CD14-positive monocyte (primary cell): ENCODE measurements at regions not wholly inside any gene's neighbourhood (a gene's known extent, or its start where the extent isn't known, plus 50 kb on each side); places are given as distances from the start of the nearest gene placed in this dataset.

Source experiments
- DNase-seq, 3 donors: peaks; one replicate each; pipeline ENCODE4 v3.0.0-alpha.2; 2011 to 2022
- H2AFZ ChIP-seq: 2 replicates; pipeline ENCODE4 v1.6.0; 2012; ENCODE audit warnings: mild to moderate bottlenecking, low read depth, low read length, inconsistent platforms; ENCODE audit not compliant: insufficient read depth, poor library complexity, severe bottlenecking
- H3K27ac ChIP-seq, 2 donors: 1 replicate in 1 of 2; 2 replicates in 1 of 2; pipeline ENCODE4 v1.5.1; 2012 to 2013; ENCODE audit warnings: low read length in 2 of 2, control low read depth in 1 of 2, inconsistent platforms in 1 of 2, low read depth in 1 of 2, mild to moderate bottlenecking in 1 of 2
- H3K27me3 ChIP-seq, 2 donors: one replicate each; pipeline versions ENCODE4 v1.6.0 to v1.6.1; 2011 to 2013; ENCODE audit warnings: low read length in 2 of 2; ENCODE audit not compliant: control insufficient read depth in 2 of 2, insufficient read depth in 2 of 2
- H3K36me3 ChIP-seq, 2 donors: replicated peaks in 1 of 2; 1 replicate in 1 of 2; 2 replicates in 1 of 2; pipeline versions ENCODE4 v1.5.1 to v1.6.1; 2012 to 2013; ENCODE audit warnings: low read length in 2 of 2, control low read depth in 1 of 2, inconsistent platforms in 1 of 2, mild to moderate bottlenecking in 1 of 2; ENCODE audit not compliant: insufficient read depth in 2 of 2, control insufficient read depth in 1 of 2
- H3K4me1 ChIP-seq, 2 donors: 1 replicate in 1 of 2; 2 replicates in 1 of 2; pipeline versions ENCODE4 v1.5.1 to v1.6.1; 2012 to 2013; ENCODE audit warnings: low read length in 2 of 2, control low read depth in 1 of 2, inconsistent platforms in 1 of 2, mild to moderate bottlenecking in 1 of 2, moderate library complexity in 1 of 2; ENCODE audit not compliant: insufficient read depth in 2 of 2, control insufficient read depth in 1 of 2
- H3K4me2 ChIP-seq: replicated peaks from 2 replicates; pipeline ENCODE3; 2012; ENCODE audit warnings: low read length, moderate library complexity, mild to moderate bottlenecking; ENCODE audit not compliant: poor library complexity, severe bottlenecking; ENCODE audit errors: extremely low read depth
- H3K4me3 ChIP-seq, 3 experiments: fragments of 200-600 bp in 1 of 3; sonication (generic) in 1 of 3; replicated peaks in 1 of 3; 1 replicate in 2 of 3; 2 replicates in 1 of 3; pipeline ENCODE4 v1.5.1; 2011 to 2013; ENCODE audit warnings: low read length in 3 of 3, mild to moderate bottlenecking in 3 of 3, control low read depth in 2 of 3, low read depth in 2 of 3, inconsistent platforms in 1 of 3, moderate library complexity in 1 of 3
- H3K79me2 ChIP-seq: 2 replicates; pipeline ENCODE4 v1.6.0; 2012; ENCODE audit warnings: mild to moderate bottlenecking, control low read depth, inconsistent platforms, low read length, moderate library complexity; ENCODE audit not compliant: insufficient read depth
- H3K9ac ChIP-seq: 2 replicates; pipeline ENCODE4 v1.6.0; 2017; ENCODE audit warnings: low read length, mild to moderate bottlenecking; ENCODE audit not compliant: insufficient read depth, poor library complexity, severe bottlenecking
- H3K9me3 ChIP-seq, 2 donors: replicated peaks in 1 of 2; 1 replicate in 1 of 2; 2 replicates in 1 of 2; pipeline versions ENCODE4 v1.5.1 to v1.6.1; 2012 to 2013; ENCODE audit warnings: low read length in 2 of 2, control low read depth in 1 of 2; ENCODE audit not compliant: control insufficient read depth in 1 of 2, insufficient read depth in 1 of 2
- H4K20me1 ChIP-seq: 2 replicates; pipeline ENCODE4 v1.6.0; 2012; ENCODE audit warnings: mild to moderate bottlenecking, low read length, control low read depth, moderate library complexity; ENCODE audit not compliant: insufficient read depth
- H3K27ac Mint-ChIP-seq, 7 donors: one replicate each; pipeline ENCODE4 v1.8.0; 2020; ENCODE audit warnings: mild to moderate bottlenecking in 7 of 7, mixed read lengths in 7 of 7, moderate library complexity in 6 of 7, inconsistent platforms in 2 of 7
- H3K27me3 Mint-ChIP-seq, 3 donors: one replicate each; pipeline ENCODE4 v1.8.0; 2021 to 2022; ENCODE audit warnings: low read depth in 3 of 3, mild to moderate bottlenecking in 3 of 3, mixed read lengths in 3 of 3, moderate library complexity in 3 of 3, inconsistent platforms in 1 of 3
- H3K36me3 Mint-ChIP-seq, 2 donors: one replicate each; pipeline ENCODE4 v1.8.0; 2020; ENCODE audit warnings: mixed read lengths in 2 of 2, inconsistent platforms in 1 of 2, mild to moderate bottlenecking in 1 of 2
- H3K4me1 Mint-ChIP-seq: one replicate; pipeline ENCODE4 v1.8.0; 2020; ENCODE audit warnings: mild to moderate bottlenecking, mixed read lengths
- H3K4me3 Mint-ChIP-seq, 2 donors: one replicate each; pipeline ENCODE4 v1.8.0; 2020; ENCODE audit warnings: mild to moderate bottlenecking in 2 of 2, mixed read lengths in 2 of 2, moderate library complexity in 1 of 2
- H3K9me3 Mint-ChIP-seq, 7 donors: one replicate each; pipeline ENCODE4 v1.8.0; 2020 to 2022; ENCODE audit warnings: mixed read lengths in 7 of 7, mild to moderate bottlenecking in 6 of 7, moderate library complexity in 6 of 7, inconsistent platforms in 2 of 7
- WGBS: methylation state at CpG from one replicate; pipeline ENCODE4 v1.1.5; 2013; ENCODE audit warnings: missing lambda C conversion rate; ENCODE audit not compliant: insufficient coverage; 5-methylcytosine and 5-hydroxymethylcytosine counted together
- intact Hi-C, 2 donors: fragments of 100-400 bp; cut with micrococcal nuclease; formaldehyde crosslinking; loops; one replicate each; pipeline versions ENCODE4 v1.15.0 to v1.15.1; 2023
- TF ChIP-seq, protein P1 (sequence below): fragments of 200-600 bp; IDR thresholded peaks from one replicate; pipeline ENCODE4 v1.8.0; 2022; ENCODE audit warnings: antibody characterized with exemption, mild to moderate bottlenecking

DNA sequence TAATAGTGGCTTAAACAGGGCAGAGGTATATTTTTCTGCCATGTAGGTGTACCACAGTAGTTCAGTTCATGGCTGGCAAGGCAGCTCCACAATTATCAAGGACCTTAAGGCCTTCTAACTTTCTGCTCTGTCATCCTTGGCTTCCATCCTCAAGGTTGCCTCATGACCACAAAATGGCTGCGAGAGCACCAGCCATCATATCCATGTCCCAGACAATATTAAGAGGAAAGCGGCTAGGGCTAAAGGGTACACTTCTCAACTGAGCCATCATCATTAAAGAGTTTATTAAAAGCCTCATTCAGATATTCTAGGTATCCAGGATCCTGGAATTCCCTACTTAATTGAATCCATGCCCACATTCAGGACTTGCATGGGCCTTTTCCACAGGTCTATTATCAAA lies 62.7 kb upstream of the MRI1 start:
- no peaks in the 10 kb centered on the region for H3K79me2 ChIP-seq

DNA sequence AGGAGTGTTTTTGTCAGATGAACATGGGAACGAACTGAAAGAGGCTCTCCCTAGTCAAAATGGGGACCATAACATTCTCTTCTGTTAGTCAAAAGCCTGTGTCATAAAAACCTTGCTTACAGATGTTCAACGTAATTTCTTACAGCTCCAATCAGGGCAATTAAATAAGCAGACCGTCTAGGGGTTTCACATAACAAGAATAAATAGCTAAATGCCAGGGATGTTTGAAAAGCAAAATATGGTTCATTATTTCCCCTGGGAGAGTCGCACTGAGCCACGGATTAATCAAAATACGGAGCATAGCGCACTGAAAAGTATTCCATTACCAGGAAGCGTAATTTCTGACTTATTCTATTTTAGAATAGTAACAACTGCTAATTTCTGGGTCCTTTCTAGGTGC lies 63.7 kb upstream of the MRI1 start:
- no peaks in the 10 kb centered on the region for H3K36me3 ChIP-seq
- intact Hi-C loops: no loop called here
- Mint-ChIP-seq H3K36me3 (peaks cover 0 to 2% of the 10 kb centered on the region in 2 donors), H3K4me3 (no peak overlapping the region), H3K9me3 (peaks cover 5 to 21% (median 13%) of the 10 kb centered on the region in 7 donors), H3K27ac (no peak overlapping the region), H3K27me3 (peaks cover 9 to 22% (median 22%) of the 10 kb centered on the region in 3 donors), H3K4me1 (no peaks in the 10 kb centered on the region)
- TF ChIP-seq, protein P1, sequence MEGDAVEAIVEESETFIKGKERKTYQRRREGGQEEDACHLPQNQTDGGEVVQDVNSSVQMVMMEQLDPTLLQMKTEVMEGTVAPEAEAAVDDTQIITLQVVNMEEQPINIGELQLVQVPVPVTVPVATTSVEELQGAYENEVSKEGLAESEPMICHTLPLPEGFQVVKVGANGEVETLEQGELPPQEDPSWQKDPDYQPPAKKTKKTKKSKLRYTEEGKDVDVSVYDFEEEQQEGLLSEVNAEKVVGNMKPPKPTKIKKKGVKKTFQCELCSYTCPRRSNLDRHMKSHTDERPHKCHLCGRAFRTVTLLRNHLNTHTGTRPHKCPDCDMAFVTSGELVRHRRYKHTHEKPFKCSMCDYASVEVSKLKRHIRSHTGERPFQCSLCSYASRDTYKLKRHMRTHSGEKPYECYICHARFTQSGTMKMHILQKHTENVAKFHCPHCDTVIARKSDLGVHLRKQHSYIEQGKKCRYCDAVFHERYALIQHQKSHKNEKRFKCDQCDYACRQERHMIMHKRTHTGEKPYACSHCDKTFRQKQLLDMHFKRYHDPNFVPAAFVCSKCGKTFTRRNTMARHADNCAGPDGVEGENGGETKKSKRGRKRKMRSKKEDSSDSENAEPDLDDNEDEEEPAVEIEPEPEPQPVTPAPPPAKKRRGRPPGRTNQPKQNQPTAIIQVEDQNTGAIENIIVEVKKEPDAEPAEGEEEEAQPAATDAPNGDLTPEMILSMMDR: no peak
- no peak for DNase-seq
- peaks cover 9 to 11% of the 10 kb centered on the region in 2 donors for H3K9me3 ChIP-seq
- H3K4me3 ChIP-seq: no peak overlapping the region
- H3K27ac ChIP-seq: no peak overlapping the region
- no peak overlapping the region for H3K4me2 ChIP-seq
- peaks cover 2 to 7% of the 10 kb centered on the region in 2 donors for H3K27me3 ChIP-seq
- H3K9ac ChIP-seq: no peak overlapping the region
- H3K79me2 ChIP-seq: no peaks in the 10 kb centered on the region
- H3K4me1 ChIP-seq: no peaks in the 10 kb centered on the region
- no CpG with 5 or more reads among the region's 8 CpGs for WGBS
- no peaks in the 10 kb centered on the region for H4K20me1 ChIP-seq
- H2AFZ ChIP-seq: no peak overlapping the region

More for the DNA sequence above, 62.7 kb upstream of the MRI1 start:
- DNase-seq: no peak
- peaks cover 14 to 15% of the 10 kb centered on the region in 2 donors for H3K9me3 ChIP-seq
- Mint-ChIP-seq H3K27me3 (peaks cover 9 to 22% (median 20%) of the 10 kb centered on the region in 3 donors), H3K4me3 (no peak overlapping the region), H3K4me1 (no peaks in the 10 kb centered on the region), H3K9me3 (peaks cover 5 to 27% (median 17%) of the 10 kb centered on the region in 7 donors), H3K27ac (no peak overlapping the region), H3K36me3 (peaks cover 0 to 2% of the 10 kb centered on the region in 2 donors)
- H3K9ac ChIP-seq: no peak overlapping the region
- TF ChIP-seq, protein P1: no peak
- WGBS: 100% methylated on average over 1 of the region's 2 CpGs
- H3K36me3 ChIP-seq: no peaks in the 10 kb centered on the region
- no peak overlapping the region for H2AFZ ChIP-seq
- no peak overlapping the region for H3K27ac ChIP-seq
- H4K20me1 ChIP-seq: no peaks in the 10 kb centered on the region
- H3K4me2 ChIP-seq: no peak overlapping the region
- no peaks in the 10 kb centered on the region for H3K4me1 ChIP-seq
- no peak overlapping the region for H3K4me3 ChIP-seq
- intact Hi-C loops: no loop called here
- H3K27me3 ChIP-seq: peaks cover 2 to 7% of the 10 kb centered on the region in 2 donors
